LHCN-M2 (cell line): ENCODE measurements at regions not wholly inside any gene's neighbourhood (a gene's known extent, or its start where the extent isn't known, plus 50 kb on each side); places are given as distances from the start of the nearest gene placed in this dataset.
A peak's percentile ranks its signal among the peaks of the same experiment; 100 is the strongest.
"Not testable (repeated sequence)": the region's sequence is repeated elsewhere in the genome, so short reads cannot be mapped to it uniquely, and the experiment has no call there.

ENCODE experiments used
- DNase-seq: peaks from one replicate; pipeline ENCODE4 v3.0.0-alpha.2; 2012; ENCODE audit warnings: low read depth

DNA sequence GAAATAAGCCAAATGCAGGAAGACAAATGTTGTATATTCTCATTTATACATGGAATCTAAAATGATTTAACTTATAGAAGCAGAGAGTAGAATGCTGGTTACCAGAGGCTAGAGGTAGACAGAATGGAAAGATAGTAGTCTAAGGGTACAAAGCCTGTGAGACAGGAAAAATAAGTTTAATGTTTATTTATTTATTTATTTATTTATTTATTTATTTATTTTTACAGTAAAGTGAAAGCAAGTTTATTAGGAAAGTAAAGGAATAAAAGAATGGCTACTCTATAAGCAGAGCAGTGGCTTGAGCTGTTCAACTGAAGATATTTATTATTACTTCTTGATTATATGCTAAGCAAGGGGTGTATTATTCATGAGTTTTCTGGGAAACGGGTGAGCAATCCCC lies 203.2 kb downstream of the LAS1L start:
- no peak for DNase-seq

DNA sequence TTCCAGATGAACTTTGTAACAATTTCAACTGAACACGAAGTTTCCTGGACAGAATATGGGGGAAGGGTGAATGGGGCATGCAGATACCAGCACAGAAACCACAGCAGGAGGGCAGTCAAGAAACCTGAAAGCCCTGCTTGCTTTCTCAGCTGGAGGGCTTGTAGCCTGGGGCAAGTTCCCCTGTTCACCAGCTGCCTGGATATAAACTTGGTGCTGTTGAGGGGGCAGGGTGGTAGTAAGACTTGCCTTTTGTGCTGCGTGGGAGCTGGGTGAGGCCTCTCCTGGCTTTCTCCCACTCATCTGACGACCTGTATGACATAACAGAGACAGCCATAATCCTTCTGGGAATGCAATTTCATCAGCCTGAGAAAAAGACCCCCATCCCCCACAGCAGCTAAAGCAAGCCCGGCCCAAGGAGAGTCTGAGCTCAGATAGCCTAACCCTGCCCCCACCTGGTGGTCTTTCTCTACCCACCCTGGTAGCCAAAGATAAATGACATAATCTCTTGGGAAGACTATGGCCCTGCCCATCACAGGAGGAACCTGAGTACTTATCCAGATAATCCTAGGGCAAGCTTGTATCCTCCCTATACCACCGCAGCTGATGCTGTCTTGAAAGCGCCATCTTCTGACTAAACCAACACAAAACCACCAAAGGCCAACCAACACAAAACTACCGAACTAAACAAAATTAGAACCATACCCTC lies 234.3 kb downstream of the LAS1L start:
- no peak for DNase-seq

DNA sequence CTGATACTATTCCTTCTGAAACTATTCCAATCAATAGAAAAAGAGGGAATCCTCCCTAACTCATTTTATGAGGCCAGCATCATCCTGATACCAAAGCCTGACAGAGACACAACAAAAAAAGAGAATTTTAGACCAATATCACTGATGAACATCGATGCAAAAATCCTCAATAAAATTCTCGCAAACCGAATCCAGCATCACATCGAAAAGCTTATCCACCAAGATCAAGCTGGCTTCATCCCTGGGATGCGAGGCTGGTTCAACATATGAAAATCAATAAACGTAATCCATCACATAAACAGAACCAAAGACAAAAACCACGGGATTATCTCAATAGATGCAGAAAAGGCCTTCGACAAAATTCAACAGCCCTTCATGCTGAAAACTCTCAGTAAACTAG lies 251.7 kb downstream of the LAS1L start:
- not testable (repeated sequence) for DNase-seq

DNA sequence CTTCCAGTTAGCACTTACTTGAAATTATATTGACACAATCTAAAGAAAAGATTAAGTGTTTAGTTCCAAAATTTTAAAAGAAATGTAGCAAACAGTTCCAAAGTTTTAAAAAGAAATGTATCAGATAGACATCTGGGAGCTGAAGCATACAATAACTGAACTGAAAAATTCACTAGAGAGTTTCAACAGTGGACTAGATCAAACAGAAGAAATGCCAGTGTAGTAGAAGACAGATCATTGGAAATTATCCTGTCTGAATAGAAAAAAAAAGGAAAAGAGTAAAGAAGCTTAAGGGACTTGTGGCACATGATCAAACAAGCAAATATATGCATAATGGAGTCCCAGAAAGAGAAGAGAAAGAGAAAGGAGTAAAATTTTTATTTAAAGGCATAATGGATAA lies 261.4 kb downstream of the LAS1L start:
- DNase-seq, result no peak

DNA sequence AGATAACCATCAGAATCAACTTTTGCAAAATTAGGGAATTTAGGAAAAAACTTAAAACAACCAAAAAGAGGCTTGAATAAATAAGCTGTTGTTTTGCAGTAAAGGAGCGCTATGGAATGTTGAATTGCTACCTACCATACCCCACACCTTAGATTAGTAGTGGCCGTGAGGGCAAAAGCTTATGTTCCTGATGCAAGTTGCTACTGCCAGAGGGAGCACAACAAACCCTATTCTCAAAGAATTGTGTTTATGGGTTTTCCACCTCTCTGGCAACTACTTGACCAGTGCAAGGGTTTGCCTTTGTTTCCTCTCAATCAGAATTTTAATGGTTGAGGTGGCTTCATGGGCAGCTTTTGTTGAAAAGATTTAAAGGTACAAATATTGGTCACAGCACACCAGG lies 268.1 kb downstream of the LAS1L start:
- no peak for DNase-seq

DNA sequence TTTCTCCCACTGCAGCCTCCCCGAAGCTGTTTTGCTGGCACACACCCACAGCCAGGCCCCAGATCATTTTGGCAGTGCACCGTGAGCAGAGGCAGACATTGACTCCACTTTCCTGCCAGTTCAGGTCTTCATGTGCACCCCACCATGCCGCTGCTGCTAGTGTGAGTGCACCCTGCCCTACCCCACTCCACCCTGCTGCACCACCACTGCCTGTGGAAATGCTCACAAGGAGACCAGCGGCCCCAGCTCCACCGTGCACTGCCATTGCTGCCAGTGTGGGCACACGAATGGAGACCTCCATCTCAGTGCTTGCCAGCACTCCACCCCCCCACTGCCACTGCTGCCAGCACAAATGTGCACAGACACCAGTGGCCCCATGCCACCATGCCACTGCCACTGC lies 277.6 kb upstream of the ZC4H2 start:
- no peak for DNase-seq

DNA sequence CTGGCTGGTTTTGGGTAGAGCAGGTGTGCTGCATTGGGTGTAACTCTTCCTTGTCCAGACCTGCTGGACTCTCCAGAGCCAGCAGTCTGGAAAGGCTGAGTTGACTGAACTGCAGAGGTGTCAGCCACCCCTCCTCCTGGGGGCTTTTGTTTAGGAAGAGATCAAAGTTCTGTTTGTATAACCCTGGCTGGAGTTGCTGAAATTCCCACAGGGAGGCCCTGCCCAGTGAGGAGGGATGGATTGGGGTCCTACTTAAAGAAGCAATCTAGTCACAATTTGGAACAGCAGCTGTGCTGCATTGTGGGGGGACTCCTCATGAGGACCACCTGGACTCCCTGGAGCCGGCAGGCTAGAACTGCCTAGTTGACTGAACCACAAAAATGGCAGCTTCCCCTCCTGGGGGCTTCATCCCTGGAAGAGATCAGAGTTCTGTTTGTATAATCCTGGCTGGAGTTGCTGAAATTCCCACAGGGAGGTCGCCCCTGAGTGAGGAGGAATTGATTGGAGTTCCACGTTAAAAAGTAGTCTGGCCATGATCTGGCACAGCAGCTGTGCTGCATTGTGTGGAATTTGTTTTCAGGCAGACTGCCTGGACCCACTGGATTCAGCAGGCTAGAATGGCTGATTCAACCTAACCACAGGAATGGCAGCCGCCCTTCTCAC lies 264.9 kb upstream of the ZC4H2 start:
- DNase-seq, result no peak

DNA sequence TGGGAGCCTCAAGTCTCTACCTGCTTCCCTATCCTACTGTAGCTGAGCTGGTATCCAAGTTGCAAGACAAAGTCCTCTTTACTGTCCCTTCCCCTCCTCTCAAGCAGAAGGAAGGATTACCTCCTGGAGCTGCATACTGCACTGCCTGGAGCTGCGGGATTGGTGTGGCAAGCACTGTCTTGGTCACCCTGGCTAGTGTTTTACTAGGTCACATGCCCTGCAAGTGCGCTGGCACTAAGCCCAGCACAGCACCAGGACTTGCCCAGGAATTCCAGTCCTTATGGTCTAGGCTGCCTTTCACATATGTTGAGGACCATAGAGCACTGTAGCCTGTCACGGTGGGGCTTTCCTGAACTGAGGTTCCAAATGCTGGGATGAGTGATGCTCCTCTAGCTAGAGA lies 227.3 kb upstream of the ZC4H2 start:
- no peak for DNase-seq

DNA sequence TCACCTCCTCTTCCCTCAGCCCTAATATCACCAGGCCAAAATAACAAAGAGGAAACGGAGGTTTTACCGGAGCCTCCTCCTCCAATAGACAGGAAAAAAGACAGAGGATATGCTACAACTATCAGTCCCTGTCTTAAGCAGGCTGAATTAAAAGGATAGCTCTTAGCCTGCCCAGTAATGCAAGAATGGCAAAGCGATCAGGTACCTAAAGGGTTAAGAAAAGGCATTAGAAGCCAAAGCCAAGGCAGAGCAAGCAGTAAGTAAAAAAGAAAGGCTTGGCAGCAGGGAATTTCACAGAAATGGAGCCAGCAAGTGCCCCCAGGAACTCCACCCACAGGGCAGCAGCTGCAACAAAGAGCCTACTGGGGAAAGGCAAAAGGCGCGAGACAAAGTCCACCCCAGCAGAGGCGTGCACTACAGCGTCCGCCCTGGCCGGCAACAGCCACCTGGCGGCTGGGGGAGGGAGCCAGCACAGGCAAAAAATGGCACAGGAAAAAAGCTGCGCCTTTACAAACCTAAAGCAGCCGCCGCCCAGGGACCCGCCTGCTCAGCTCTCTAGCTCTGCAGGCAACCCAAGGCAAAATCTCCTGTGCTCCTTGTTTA lies 220.6 kb upstream of the ZC4H2 start:
- no peak for DNase-seq

DNA sequence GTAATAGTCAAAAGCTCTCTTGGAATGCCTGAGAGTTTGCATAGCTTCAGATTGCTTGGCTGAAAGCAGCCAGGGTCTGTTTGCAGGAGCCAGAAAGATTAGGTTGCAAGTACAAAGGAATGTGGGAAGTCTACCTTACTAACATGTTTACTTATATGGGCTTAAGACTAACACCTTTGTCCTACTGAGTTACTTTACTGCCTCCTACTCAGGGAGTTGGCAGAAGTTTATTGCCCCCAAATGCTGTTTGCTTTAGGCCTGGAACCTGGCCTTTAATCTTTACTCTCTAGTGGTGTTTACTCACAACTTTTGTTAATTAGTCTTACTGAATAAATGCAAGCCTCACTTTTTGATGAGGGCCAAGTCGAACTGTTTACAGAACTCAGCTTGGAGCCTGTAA lies 219.4 kb upstream of the ZC4H2 start:
- no peak for DNase-seq

DNA sequence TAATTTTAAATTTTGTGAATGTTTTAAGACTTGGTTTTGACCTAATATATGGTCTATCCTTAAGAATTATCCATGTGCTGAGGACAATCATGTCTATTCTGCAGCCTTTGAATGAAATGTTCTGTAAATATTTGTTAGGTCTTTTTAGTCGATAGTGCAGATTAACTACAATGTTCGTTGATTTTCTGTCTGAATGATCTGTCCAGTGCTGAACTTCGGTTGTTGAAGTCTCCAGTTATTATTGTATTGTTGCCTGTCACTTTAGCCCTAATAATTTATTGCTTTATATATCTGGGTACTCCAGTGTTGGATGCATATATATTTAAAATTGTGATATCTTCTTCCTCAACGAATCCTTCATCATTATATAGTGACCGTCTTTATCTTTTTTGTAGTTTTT lies 218.3 kb upstream of the ZC4H2 start:
- DNase-seq, result no peak

DNA sequence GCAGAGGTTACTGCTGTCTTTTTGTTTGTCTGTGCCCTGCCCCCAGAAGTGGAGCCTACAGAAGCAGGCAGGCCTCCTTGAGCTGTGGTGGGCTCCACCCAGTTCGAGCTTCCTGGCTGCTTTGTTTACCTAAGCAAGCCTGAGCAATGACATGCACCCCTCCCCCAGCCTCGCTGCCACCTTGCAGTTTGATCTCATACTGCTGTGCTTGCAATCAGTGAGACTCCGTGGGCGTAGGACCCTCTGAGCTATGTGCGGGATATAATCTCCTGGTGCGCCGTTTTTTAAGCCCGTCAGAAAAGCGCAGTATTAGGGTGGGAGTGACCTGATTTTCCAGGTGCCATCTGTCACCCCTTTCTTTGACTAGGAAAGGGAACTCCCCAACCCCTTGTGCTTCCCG lies 187.1 kb upstream of the ZC4H2 start:
- DNase-seq, result not testable (repeated sequence)

DNA sequence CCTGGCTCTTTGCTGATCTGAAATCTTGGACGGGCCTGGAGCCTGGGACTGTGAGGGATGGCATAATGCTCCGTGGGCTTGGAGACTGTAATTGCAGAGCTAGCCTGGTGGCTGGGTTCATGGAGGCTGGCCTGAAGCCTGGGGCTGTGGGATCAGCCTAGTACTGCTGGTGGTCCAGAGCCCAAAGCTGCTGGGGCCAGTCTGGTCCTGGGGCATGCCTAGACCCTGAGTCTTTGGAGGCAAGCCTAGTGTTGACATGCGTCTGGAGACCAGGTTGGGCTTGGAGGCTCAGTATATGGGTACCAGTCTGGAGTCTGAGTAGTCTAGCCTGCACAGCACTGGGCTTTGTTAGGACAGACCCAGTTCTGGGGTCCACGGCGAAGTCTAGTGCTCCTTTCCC lies 172.0 kb upstream of the ZC4H2 start:
- no peak for DNase-seq

DNA sequence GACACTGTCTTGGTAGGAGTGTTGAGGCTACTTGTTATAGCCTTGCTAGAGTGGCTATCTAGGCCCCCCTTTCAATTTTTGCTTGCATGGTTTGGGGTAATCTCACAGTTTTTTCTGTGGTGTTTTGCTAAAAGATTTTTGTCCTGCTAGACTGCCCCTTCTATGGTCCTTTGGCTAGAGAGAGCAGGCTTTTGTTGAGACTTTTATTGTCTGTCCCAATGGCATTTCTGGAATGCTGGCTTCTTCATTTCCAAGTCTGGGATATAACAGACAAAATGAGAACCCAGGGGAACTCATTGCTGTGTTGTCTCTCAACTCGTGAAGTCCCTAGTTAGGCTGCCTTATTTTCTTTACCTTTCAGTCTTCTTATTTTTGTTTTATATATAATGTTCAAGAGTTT lies 160.2 kb upstream of the ZC4H2 start:
- no peak for DNase-seq

DNA sequence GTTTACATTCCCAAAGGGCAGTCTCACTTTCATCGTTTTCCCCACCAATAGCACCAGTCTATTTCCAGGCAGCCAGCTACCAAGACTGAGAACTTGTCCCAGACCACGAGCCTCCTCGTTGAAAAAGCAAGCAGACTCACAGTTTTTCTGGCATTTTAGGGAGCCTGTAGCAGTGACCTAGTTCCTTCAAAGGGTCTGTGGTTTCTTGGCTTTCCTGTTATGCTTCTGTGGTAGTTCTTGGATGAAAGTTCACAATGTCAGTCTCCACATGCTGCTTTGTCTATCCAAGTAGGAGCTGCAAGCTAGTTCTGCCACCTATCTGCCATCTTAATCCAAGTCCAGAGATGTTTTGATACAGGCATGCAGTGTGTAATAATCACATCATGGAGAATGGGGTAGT lies 151.6 kb upstream of the ZC4H2 start:
- DNase-seq, result no peak

DNA sequence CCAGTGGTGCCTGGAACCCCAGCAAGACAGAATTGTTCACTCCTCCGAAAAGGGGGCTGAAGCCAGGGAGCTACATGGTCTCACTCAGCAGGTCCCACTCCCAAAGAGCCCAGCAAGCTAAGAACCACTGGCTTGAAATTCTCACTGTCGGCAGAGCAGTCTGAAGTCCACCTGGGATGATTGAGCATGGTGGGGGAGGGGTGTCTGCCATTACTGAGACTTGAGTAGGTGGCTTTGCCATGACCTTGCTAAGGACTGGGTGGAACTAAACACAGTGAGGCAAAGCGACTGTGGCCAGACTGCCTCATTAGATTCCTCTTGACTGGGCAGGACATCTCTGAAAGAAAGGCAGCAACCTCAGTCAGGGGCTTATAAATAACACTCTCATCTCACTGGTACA lies 122.6 kb upstream of the ZC4H2 start:
- no peak for DNase-seq

DNA sequence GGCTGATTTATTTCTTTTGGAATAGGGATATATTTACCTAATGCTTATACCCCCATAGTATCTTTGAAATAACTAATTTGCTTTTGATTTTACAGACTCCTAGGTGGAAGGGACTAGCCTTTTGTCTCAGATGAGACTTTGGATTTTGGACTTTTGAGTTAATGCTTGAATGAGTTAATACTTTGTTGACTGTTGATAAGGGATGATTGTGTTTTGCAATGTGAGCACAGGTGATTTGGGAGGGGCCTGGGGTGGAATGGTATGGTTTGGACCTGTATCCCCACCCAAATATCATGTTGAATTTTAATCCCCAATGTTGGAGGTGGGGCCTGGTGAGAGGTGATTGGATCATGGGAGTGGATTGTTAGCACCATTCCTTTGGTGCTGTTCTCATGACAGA lies 117.4 kb upstream of the ZC4H2 start:
- no peak for DNase-seq

DNA sequence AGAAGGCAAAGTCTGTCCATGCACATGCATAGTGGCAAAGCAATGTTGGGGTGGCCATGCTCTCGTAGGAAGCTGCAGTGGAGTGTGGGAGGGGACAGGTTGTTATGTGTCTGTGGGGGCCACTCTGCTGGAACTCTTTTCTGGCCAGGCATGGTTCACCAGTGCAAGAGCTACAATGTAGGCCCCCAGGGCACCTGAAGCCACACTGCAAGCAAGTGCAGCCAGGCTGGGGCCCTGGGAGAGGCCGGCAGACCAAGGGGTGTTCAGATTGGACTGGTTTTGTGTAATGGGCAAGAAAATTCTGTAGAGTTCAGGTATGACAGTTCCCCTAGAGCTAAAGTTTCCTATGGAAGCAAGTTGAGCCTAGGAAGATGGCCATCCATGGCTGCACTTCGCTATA lies 97.0 kb upstream of the ZC4H2 start:
- no peak for DNase-seq

DNA sequence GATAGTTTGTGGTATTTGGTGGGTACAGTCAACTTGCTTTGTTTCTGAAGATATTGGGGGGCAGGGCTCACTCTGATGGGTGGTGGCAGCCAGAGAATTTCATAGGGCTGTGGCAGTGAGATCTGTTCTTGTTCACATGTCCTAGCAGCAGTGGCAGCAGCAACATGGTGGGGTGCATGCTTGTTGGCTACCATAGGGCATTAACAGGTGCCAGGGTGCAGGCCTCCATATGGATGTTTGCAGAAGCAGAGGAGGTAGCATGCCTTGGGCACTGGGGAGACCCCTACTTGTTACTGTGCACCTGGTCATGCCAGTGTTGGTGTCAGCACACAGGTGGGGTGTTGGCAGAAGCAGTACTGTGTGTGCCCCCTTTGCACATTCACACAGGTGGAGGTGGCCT lies 96.3 kb upstream of the ZC4H2 start:
- no peak for DNase-seq

DNA sequence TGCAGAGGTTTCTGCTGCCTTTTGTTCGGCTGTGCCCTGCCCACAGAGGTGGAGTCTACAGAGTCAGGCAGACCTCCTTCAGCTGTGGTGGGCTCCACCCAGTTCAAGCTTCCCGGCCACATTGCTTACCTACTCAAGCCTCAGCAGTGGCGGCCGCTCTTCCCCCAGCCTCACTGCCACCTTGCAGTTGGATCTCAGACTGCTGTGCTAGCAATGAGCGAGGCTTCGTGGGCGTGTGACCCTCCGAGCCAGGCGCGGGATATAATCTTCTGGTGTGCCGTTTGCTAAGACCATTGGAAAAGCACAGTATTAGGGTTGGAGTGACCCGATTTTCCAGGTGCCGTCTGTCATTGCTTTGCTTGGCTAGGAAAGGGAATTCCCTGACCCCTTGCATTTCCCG lies 82.4 kb upstream of the ZC4H2 start:
- DNase-seq, result not testable (repeated sequence)

DNA sequence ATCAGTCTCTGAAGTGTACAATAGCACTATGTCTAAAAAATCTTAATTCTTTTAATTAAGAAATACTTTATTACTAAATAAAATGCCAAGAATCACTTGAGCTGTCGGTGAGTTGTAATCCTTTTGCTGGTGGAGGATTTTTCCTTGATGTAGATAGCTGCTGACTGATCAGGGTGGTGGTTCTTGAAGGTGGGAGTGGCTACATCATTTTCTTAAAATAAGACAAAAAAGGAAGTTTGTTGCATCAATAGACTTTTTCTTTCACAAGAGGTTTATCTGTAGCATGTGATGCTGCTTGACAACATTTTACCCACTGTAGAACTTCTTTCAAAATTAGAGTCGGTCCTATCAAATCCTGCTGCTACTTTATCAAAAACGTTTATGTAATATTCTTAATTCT lies 68.8 kb upstream of the ZC4H2 start:
- DNase-seq, result no peak

DNA sequence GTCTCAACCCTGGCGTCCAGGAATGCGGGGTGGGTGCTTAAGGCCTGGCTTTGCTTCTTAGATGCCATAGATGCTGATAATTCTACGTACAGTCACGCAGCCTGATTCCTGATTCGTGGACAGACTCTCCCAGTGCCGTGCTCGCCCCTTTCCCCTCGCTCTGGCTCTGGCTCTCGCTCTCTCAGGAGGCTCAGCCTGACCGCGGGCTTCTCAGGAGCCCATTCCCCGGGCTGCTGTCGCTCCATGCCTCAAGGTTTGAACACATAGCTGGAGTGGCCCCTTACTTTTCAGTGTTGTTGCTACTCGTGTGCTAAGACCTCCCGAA lies 59.2 kb upstream of the ZC4H2 start:
- DNase-seq, result no peak

DNA sequence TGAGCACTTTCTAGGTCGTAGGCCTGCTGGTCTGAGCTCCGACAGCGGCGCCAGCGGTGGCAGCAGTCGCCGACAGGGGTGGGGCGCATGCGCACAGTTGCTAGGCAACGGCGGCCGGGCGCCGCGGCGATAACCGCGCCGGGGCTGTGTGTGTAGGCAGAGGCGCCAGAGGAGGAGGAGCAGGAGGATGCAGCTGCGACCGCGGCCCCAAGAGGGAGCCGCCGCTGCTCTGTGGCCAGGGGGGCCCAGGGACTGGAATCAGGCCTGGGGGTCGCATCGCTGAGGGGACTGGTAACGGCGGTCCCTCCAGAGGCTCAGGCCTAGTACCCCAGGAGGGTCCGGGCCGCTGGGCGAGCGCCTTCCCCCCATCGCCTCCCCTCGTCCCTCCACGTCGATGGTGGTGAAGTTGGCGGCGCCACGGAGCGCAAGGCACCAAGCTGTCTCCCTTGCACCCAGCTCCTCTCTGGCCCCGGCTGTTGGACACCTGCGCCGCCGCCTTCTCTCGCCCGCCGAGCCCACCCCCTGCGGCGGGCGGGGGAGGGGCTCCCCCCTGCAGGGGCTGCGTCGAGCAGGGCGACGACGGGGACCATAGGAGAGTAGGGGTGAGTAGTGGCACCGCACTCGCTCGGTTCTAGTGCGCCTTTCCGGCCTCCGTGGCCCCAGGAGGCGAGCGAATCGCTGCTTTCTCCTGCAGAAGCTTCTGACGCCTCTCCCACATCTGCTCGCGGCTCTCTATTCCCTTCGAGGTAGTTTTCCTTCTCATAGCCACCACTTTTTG lies 58.6 kb upstream of the ZC4H2 start, which contains the start of gene ZC3H12B:
Gene ZC3H12B (plus strand): TSS at position 159 of the 778 bp plus-strand sequence.
- DNase-seq, result peak; percentile 22
